Skeletal muscle satellite cell (primary cell): ENCODE measurements at regions not wholly inside any gene's neighbourhood (a gene's known extent, or its start where the extent isn't known, plus 50 kb on each side); places are given as distances from the start of the nearest gene placed in this dataset.

Experiments used
- H3K27me3 ChIP-seq: 2 replicates; pipeline ENCODE4 v1.7.0; 2013; ENCODE audit warnings: low read length; ENCODE audit not compliant: control insufficient read depth, insufficient read depth
- H3K36me3 ChIP-seq: 2 replicates; pipeline ENCODE4 v1.7.0; 2013; ENCODE audit warnings: mild to moderate bottlenecking, control low read depth, low read length; ENCODE audit not compliant: insufficient read depth
- H3K4me1 ChIP-seq: 2 replicates; pipeline ENCODE4 v1.7.0; 2013; ENCODE audit warnings: low read length; ENCODE audit not compliant: control insufficient read depth, insufficient read depth
- H3K4me2 ChIP-seq: 2 replicates; pipeline ENCODE4 v1.7.0; 2013; ENCODE audit warnings: mild to moderate bottlenecking, low read length
- H3K4me3 ChIP-seq: 2 replicates; pipeline ENCODE4 v1.7.0; 2013; ENCODE audit warnings: low read length
- H3K9ac ChIP-seq: 2 replicates; pipeline ENCODE4 v1.7.0; 2013; ENCODE audit warnings: mild to moderate bottlenecking, low read depth, low read length, moderate library complexity
- H3K9me3 ChIP-seq: replicated peaks from 2 replicates; pipeline ENCODE4 v1.7.0; 2013; ENCODE audit warnings: mild to moderate bottlenecking, control low read depth, low read length

DNA sequence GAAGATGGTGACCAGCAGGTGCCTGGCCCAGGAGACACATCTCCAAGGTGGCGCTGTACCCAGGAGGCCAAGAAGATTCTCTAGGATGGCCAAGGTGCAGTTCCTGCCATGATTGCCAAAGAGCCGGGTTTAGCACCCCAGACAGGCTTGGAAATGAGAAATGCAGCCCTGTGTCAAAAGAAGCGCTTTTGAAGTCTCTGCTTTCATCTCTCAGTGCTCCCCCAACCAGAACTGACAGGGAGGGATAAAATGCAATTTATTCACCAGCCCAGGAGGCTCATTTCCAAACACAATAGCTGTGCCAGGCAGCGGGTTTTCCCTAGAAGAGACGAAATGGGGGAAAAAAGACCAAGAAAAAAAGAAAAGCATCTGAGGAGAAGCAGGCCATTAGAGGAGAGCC, 195.9 kb upstream of the NCAM1 start:
- Histone ChIP-seq H3K4me3 (no peak overlapping the region), H3K9ac (no peak overlapping the region), H3K27me3 (peaks cover 4% of the 10 kb centered on the region), H3K4me2 (no peak overlapping the region), H3K9me3 (no peaks in the 10 kb centered on the region), H3K36me3 (no peaks in the 10 kb centered on the region), H3K4me1 (no peaks in the 10 kb centered on the region)

DNA sequence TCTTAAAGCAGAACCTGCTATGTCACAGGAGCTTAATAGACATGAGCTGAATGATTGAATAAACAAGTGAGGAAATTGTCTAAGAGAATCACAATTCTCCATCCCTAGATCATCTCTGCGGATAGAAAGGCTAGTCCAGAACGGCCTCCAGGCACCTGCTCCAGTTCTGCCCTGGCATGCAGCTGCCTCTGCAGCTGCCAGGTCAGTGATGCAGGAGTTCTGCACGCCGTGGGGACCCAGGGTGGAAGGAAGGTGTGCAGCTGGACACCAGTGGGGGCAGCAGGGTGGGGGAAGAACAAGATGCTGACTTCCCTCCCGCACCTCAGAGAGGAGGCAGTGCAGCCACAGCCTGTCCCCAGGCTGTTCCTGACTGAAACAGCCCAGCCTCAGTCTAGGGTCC, 192.1 kb upstream of the NCAM1 start:
- Histone ChIP-seq H3K9ac (no peak overlapping the region), H3K4me1 (no peaks in the 10 kb centered on the region), H3K9me3 (no peaks in the 10 kb centered on the region), H3K27me3 (peaks cover 14% of the 10 kb centered on the region), H3K4me2 (no peak overlapping the region), H3K36me3 (no peaks in the 10 kb centered on the region), H3K4me3 (no peak overlapping the region)

DNA sequence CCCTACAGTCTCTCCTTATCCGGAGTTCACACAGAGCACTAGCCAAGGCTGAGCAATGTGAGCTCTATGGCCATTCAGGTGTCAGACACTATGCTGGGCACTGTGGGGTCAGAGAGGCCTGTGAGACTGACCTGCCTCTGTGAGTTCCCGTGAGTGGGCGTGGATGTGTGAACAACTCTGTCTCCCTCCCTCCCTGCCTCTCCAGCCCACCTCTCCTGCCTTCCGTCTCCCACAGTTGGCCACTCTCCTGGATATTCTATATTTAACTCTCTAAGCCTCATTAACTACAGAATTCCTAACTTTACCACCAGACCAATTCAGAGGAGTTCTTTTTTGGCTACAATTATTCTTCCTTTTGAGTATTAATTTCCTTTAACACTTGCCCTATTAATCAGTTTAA, 191.6 kb upstream of the NCAM1 start:
- Histone ChIP-seq H3K4me2 (no peak overlapping the region), H3K9me3 (no peaks in the 10 kb centered on the region), H3K4me3 (no peak overlapping the region), H3K36me3 (no peaks in the 10 kb centered on the region), H3K4me1 (no peaks in the 10 kb centered on the region), H3K9ac (no peak overlapping the region), H3K27me3 (peaks cover 18% of the 10 kb centered on the region)

DNA sequence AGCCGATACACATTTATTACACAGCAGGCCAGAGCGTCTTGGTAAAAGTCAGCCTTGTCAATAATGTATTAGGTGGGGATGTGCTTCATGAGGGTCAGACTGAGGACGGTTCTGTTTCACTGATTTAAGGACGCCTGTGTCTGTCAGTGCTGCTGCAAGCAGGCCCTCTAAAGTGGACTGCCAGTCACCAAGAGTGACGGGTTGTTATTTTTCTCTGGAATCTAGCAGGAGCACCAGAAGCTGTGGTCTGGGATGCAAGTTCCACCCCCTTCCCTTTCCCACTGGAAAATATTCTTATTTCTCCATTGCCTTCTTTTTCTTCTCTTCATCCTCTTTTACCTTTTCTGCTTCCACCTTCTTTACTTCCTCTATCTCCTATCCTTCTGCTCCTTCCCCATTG, 191.2 kb upstream of the NCAM1 start:
- Histone ChIP-seq H3K4me1 (no peaks in the 10 kb centered on the region), H3K27me3 (peaks cover 18% of the 10 kb centered on the region), H3K36me3 (no peaks in the 10 kb centered on the region), H3K9ac (no peak overlapping the region), H3K4me2 (no peak overlapping the region), H3K4me3 (no peak overlapping the region), H3K9me3 (no peaks in the 10 kb centered on the region)

DNA sequence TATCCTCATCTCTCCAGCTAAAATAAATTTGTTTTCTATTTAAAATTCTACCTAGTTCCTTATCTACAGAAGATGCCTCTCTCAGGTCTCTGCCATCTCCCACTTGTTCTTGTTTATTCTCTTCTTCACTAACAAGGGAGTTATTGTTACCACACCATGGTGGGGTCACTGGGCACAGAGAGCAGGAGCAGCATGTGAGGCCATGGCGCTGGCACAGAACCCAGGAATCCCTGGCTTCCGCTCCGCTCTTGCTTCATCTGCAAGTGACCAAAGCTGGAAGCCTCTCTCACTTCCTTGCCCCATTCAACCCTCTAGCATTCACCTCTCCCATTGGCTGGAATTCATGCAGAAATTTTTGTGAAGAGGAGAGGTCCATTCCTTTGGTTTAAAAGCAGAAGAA, 190.7 kb upstream of the NCAM1 start:
- no peak overlapping the region for H3K9ac ChIP-seq
- no peaks in the 10 kb centered on the region for H3K4me1 ChIP-seq
- H3K27me3 ChIP-seq: peaks cover 18% of the 10 kb centered on the region
- no peaks in the 10 kb centered on the region for H3K9me3 ChIP-seq
- no peaks in the 10 kb centered on the region for H3K36me3 ChIP-seq
- no peak overlapping the region for H3K4me3 ChIP-seq
- no peak overlapping the region for H3K4me2 ChIP-seq

DNA sequence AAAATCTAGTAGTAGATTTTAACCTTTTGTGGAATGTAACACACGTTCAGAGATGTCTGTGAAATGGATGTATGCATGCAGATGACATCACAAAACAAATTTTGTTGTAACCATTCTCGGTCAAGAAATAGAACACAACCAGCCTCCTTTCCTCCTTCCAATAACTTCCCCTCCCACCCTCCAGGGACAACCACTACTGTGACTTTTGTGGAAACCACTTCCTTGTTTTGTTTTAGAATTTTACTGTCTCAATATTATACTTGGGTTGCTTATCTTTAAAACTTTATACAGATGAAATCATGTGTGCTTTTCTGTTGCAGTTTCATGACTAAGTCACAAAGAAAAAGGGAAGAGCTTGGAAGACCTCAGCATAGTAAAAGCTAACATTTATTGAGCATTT, 189.4 kb upstream of the NCAM1 start:
- no peak overlapping the region for H3K9ac ChIP-seq
- H3K27me3 ChIP-seq: peaks cover 18% of the 10 kb centered on the region
- H3K4me1 ChIP-seq: no peaks in the 10 kb centered on the region
- H3K9me3 ChIP-seq: no peaks in the 10 kb centered on the region
- no peak overlapping the region for H3K4me3 ChIP-seq
- no peaks in the 10 kb centered on the region for H3K36me3 ChIP-seq
- H3K4me2 ChIP-seq: no peak overlapping the region

DNA sequence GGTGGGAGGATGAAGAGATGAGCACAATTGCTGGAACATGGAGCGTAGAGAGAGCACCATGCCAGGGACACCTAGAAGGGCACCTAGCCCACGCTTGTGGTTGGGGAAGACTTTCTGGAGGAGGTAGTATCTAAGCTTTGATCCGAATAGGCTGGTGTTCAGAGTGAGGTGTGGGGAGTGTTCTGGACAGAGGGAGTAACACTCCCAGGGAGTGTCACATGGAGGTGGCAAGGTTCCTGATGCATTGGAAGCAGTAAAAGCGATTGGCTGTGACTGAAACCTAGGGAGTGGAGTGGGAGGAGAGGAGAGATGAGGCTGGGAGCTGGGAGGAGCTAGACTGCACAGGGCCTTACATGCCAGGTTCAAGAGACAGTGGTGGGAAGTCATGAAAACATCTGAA, 188.0 kb upstream of the NCAM1 start:
- no peak overlapping the region for H3K4me2 ChIP-seq
- H3K4me1 ChIP-seq: no peaks in the 10 kb centered on the region
- H3K4me3 ChIP-seq: no peak overlapping the region
- H3K9me3 ChIP-seq: no peaks in the 10 kb centered on the region
- H3K36me3 ChIP-seq: no peaks in the 10 kb centered on the region
- peaks cover 18% of the 10 kb centered on the region for H3K27me3 ChIP-seq
- no peak overlapping the region for H3K9ac ChIP-seq

DNA sequence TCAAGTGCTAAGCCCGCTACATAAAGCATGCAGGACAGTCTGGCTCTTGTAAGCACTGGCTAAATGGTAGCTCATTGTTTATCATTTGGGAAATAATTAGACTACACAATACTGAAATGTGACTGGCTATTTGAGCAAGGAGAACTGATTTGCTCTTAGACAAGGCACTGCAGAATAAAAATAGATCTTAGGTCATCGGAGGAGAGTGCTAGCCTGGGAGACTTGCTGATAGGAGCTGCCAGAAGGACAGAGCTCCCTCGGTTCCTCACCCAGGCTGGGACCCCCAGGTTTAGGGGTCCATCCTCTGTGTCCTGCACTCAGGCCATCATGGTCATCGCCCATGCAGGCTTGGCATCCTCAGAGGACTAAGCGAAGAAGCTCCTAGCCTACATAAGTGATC, 184.4 kb upstream of the NCAM1 start:
- Histone ChIP-seq H3K4me1 (peaks cover 8% of the 10 kb centered on the region), H3K27me3 (peaks cover 12% of the 10 kb centered on the region), H3K4me2 (no peak overlapping the region), H3K36me3 (no peaks in the 10 kb centered on the region), H3K9ac (no peak overlapping the region), H3K9me3 (no peaks in the 10 kb centered on the region), H3K4me3 (no peak overlapping the region)

DNA sequence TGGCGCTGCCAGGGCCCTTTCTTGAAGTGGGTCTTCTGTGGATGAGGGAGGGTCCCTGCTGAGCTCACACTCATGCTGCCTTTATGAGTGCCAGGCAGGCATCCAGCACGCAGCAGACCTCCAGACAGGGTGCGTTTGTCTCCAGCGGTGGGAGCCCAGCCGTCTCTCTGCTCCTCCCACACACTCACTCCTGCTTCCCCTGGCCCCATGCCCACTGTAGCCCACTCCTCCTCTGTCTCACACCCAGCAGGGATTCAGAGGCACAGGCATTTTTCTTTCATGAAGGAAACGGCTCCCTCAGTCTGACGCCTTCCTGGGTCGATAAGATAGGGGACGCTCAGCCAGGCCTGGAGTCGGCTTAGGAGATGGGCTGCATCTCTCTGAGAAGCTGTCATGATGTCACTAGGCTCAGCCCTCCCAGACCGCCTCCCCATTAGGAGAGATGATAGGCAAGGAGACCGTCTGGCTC, 183.9 kb upstream of the NCAM1 start:
- no peak overlapping the region for H3K9ac ChIP-seq
- peaks cover 12% of the 10 kb centered on the region for H3K27me3 ChIP-seq
- H3K36me3 ChIP-seq: no peaks in the 10 kb centered on the region
- no peak overlapping the region for H3K4me3 ChIP-seq
- H3K4me1 ChIP-seq: peaks cover 8% of the 10 kb centered on the region
- no peaks in the 10 kb centered on the region for H3K9me3 ChIP-seq
- H3K4me2 ChIP-seq: no peak overlapping the region

DNA sequence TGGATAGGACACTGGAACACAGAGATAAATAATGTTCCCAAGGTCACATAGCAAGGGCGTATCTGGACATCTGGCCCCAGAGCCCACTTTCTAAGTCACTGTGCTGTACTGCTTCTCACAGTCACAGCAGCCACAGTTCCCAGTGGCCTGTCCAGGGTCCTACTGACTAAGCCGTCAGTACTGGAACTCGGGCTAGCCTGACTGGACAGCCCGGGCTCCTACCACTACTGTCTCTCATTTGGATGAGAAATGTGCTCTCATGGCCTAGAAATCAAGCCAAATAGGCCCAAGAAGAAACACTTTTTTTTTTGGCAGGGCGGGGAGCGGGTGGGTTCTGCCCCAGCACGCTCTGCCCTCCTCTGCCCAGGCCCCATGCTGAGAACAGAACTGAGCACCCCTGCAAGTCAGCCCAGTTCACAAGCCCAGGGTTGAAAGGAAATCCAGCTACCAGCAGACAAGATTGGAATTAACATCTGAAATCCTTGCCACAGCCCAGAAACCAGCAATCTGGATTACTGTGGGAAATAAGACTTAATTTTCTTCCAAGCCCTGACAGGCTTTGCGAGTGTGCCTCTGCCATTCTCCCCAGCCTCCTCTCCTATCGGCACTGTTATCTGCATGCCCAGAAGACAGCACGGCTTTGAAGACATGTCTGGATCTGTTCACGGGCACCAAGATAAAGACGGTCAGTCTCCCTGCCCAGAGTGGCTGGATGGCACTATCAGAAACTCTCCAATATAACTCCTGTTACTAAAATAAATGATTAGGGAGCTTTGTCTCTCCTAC, 182.9 kb upstream of the NCAM1 start:
- Histone ChIP-seq H3K4me1 (peaks cover 8% of the 10 kb centered on the region), H3K27me3 (peaks cover 6% of the 10 kb centered on the region)

DNA sequence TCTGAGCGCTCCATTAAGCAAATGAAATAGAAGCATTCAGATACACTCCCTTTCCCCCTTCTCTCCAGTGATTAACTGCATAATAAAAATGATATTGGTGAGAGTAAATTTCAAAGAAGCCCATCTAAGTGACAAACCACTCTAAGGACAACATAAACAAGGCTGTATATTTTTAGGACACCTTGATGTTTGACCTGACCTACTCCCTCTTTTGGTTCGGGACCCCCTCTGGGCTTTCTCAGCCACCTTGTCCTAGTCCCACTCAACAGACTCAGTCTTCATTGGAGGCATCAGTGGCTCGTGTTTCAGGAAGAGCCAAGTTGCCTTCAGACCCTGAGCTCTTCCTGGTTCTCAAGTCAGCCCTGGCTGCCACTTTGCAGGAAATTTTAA, 182.3 kb upstream of the NCAM1 start:
- no peaks in the 10 kb centered on the region for H3K9me3 ChIP-seq
- no peak overlapping the region for H3K4me3 ChIP-seq
- H3K4me2 ChIP-seq: no peak overlapping the region
- H3K27me3 ChIP-seq: peaks cover 6% of the 10 kb centered on the region
- no peak overlapping the region for H3K9ac ChIP-seq
- H3K4me1 ChIP-seq: peaks cover 9% of the 10 kb centered on the region
- no peaks in the 10 kb centered on the region for H3K36me3 ChIP-seq

More for the DNA sequence above, 182.9 kb upstream of the NCAM1 start:
- Histone ChIP-seq H3K9me3 (no peaks in the 10 kb centered on the region), H3K4me3 (no peak overlapping the region), H3K36me3 (no peaks in the 10 kb centered on the region), H3K4me2 (no peak overlapping the region), H3K9ac (no peak overlapping the region)

DNA sequence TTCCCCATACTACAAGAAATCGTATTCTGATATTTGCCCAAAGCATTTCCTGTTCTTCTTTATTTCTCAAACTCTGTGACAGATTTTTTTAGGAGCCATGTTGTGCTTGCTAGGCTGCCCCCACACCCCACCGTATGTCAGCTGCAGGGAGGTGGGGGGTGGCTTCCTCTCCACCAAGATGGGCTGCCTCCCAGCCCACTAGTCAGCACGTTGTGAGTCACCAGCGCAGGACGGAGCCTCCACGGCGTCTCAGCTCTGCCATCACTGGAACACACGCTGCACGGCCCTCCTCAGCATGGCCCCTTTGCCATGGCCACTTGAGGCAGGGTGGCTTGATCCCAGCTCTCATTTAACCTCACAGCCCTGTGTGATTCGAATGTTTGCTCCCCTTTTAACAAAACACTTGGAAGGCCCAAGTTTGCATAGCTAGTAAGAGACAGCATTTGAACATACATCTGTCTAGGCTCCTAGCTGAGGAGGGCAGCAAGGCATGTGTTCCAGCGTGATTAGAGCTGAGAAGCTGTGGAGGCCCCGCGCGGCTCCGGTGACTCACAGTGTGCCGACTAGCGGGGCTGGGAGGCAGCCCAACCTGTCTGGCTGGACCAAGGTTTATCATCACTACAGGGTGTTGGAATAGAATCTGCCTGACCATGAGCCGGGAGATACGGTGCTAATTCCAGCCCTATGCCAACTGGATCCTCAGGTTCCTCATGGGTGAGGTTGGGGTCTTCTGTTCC, 180.7 kb upstream of the NCAM1 start:
- peak overlapping the region; percentile 41 for H3K4me2 ChIP-seq
- H3K4me1 ChIP-seq: peaks cover 25% of the 10 kb centered on the region
- peak overlapping the region; percentile 12 for H3K4me3 ChIP-seq
- H3K9me3 ChIP-seq: no peaks in the 10 kb centered on the region
- H3K27me3 ChIP-seq: no peaks in the 10 kb centered on the region
- no peaks in the 10 kb centered on the region for H3K36me3 ChIP-seq
- no peak overlapping the region for H3K9ac ChIP-seq
